A673 (cell line): ENCODE measurements at regions not wholly inside any gene's neighbourhood (a gene's known extent, or its start where the extent isn't known, plus 50 kb on each side); places are given as distances from the start of the nearest gene placed in this dataset.

Source experiments
- BruUV-seq: library from RNA; stranded (reverse); fragments of 400-500 nt; replicated peaks from 2 replicates; lab custom pipeline; 2021; lab: Mats Ljungman, UMichigan
- CTCF ChIA-PET: fragments of 300-600 bp; sonication (Branson Sonifier 250); formaldehyde crosslinking; loops from one replicate; lab custom pipeline; 2022; ENCODE audit warnings: antibody characterized with exemption; lab: Charles Lee
- POLR2A ChIA-PET: fragments of 300-600 bp; sonication (Branson Sonifier 250); formaldehyde crosslinking; loops from one replicate; lab custom pipeline; 2022; ENCODE audit warnings: antibody characterized with exemption; ENCODE audit not compliant: low non-redundant PET; lab: Charles Lee
- DNase-seq: peaks from one replicate; pipeline ENCODE4 v3.0.0-alpha.2; 2015; ENCODE audit warnings: low spot score
- H3K27ac ChIP-seq: fragments of 200-600 bp; sonication (generic); 2 replicates; pipeline ENCODE4 v1.5.1; 2016; ENCODE audit warnings: mixed run types, low read depth, mild to moderate bottlenecking, mixed read lengths, antibody characterized with exemption, low read length; ENCODE audit not compliant: poor library complexity, severe bottlenecking
- H3K27me3 ChIP-seq: fragments of 200-600 bp; sonication (generic); replicated peaks from 2 replicates; pipeline ENCODE4 v1.6.1; 2017; ENCODE audit warnings: mixed run types, low read depth, mild to moderate bottlenecking, mixed read lengths, antibody characterized with exemption, low read length; ENCODE audit not compliant: insufficient read depth, poor library complexity
- H3K36me3 ChIP-seq: fragments of 200-600 bp; sonication (generic); 2 replicates; pipeline ENCODE4 v1.6.1; 2016; ENCODE audit warnings: mixed run types, mild to moderate bottlenecking, mixed read lengths, antibody characterized with exemption, low read length; ENCODE audit not compliant: insufficient read depth, poor library complexity, severe bottlenecking
- H3K4me1 ChIP-seq: fragments of 200-600 bp; sonication (generic); 2 replicates; pipeline ENCODE4 v1.6.1; 2017; ENCODE audit warnings: mixed run types, mild to moderate bottlenecking, mixed read lengths, antibody characterized with exemption, low read length; ENCODE audit not compliant: insufficient read depth, poor library complexity, severe bottlenecking
- H3K4me3 ChIP-seq: fragments of 200-600 bp; sonication (generic); 2 replicates; pipeline ENCODE4 v1.5.1; 2016; ENCODE audit warnings: low read depth, mixed run types, mild to moderate bottlenecking, mixed read lengths, low read length; ENCODE audit not compliant: poor library complexity, severe bottlenecking
- H3K9me3 ChIP-seq: fragments of 200-600 bp; sonication (generic); 2 replicates; pipeline ENCODE4 v1.6.1; 2016; ENCODE audit warnings: mixed run types, low read depth, mild to moderate bottlenecking, mixed read lengths, antibody characterized with exemption, low read length; ENCODE audit not compliant: poor library complexity, severe bottlenecking
- EZH2 ChIP-seq: fragments of 200-600 bp; sonication (generic); IDR thresholded peaks from 2 replicates; pipeline ENCODE4 v1.6.1; 2017; ENCODE audit warnings: borderline replicate concordance, low read depth, mild to moderate bottlenecking, mixed read lengths, antibody characterized with exemption, low read length; ENCODE audit not compliant: poor library complexity, severe bottlenecking
- intact Hi-C: fragments of 100-400 bp; cut with micrococcal nuclease; formaldehyde crosslinking; loops from one replicate; pipeline ENCODE4 v1.10.0; 2022; ENCODE audit not compliant: unreplicated experiment
- TF ChIP-seq, protein P1 (sequence below): fragments of 300-800, 200-600 bp; sonication (generic); conservative IDR thresholded peaks from 2 replicates; pipeline ENCODE4 v1.5.1; 2017; ENCODE audit warnings: low read depth, mild to moderate bottlenecking, antibody characterized with exemption, low read length, moderate library complexity, mixed read lengths

GRCh38 chr11:39772525-39773137 is 1686.8 kb downstream of the LRRC4C start:
- H3K9me3 ChIP-seq = peaks cover 3% of the 10 kb centered on the region
- ChIA-PET CTCF (no interaction called here), POLR2A (no interaction called here)
- no peaks in the 10 kb centered on the region for H3K36me3 ChIP-seq
- TF ChIP-seq EZH2 = no peak
- TF ChIP-seq, protein P1, sequence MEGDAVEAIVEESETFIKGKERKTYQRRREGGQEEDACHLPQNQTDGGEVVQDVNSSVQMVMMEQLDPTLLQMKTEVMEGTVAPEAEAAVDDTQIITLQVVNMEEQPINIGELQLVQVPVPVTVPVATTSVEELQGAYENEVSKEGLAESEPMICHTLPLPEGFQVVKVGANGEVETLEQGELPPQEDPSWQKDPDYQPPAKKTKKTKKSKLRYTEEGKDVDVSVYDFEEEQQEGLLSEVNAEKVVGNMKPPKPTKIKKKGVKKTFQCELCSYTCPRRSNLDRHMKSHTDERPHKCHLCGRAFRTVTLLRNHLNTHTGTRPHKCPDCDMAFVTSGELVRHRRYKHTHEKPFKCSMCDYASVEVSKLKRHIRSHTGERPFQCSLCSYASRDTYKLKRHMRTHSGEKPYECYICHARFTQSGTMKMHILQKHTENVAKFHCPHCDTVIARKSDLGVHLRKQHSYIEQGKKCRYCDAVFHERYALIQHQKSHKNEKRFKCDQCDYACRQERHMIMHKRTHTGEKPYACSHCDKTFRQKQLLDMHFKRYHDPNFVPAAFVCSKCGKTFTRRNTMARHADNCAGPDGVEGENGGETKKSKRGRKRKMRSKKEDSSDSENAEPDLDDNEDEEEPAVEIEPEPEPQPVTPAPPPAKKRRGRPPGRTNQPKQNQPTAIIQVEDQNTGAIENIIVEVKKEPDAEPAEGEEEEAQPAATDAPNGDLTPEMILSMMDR = no peak
- no peak for DNase-seq
- H3K4me3 ChIP-seq = no peak overlapping the region
- intact Hi-C loops = no loop called here
- H3K4me1 ChIP-seq = no peaks in the 10 kb centered on the region
- H3K27me3 ChIP-seq = no peaks in the 10 kb centered on the region
- H3K27ac ChIP-seq = no peak overlapping the region
- BruUV-seq = no TSS peak

- peaks cover 1% of the 10 kb centered on the region for H3K9me3 ChIP-seq
- no TSS peak for BruUV-seq
- no peak for DNase-seq
- TF ChIP-seq, protein P1 = no peak
- no peak for TF ChIP-seq EZH2
- no peaks in the 10 kb centered on the region for H3K4me1 ChIP-seq
- no peak overlapping the region for H3K4me3 ChIP-seq
- CTCF ChIA-PET = no interaction called here
- H3K36me3 ChIP-seq = no peaks in the 10 kb centered on the region
- POLR2A ChIA-PET = no interaction called here
- intact Hi-C loops = no loop called here
- no peaks in the 10 kb centered on the region for H3K27me3 ChIP-seq
- no peak overlapping the region for H3K27ac ChIP-seq
Observed at GRCh38 chr11:39768214-39768613, 1691.2 kb downstream of the LRRC4C start.

GRCh38 chr11:39745401-39745800 is 1714.1 kb downstream of the LRRC4C start:
- H3K4me1 ChIP-seq = no peaks in the 10 kb centered on the region
- ChIA-PET POLR2A (no interaction called here), CTCF (no interaction called here)
- no peak overlapping the region for H3K4me3 ChIP-seq
- TF ChIP-seq, protein P1 = no peak
- TF ChIP-seq EZH2 = no peak
- H3K27me3 ChIP-seq = no peaks in the 10 kb centered on the region
- H3K9me3 ChIP-seq = no peaks in the 10 kb centered on the region
- intact Hi-C loops = no loop called here
- BruUV-seq = no TSS peak
- H3K27ac ChIP-seq = no peak overlapping the region
- no peak for DNase-seq
- no peaks in the 10 kb centered on the region for H3K36me3 ChIP-seq
